ENCODE measurements at regions not wholly inside any gene's neighbourhood (a gene's known extent, or its start where the extent isn't known, plus 50 kb on each side); places are given as distances from the start of the nearest gene placed in this dataset.

- no peak overlapping the region for H3K4me3 ChIP-seq
- 70 to 78% (median 70%) methylated on average over 2 of the region's 2 CpGs for WGBS, 5 donors
- H3K4me1 ChIP-seq = no peaks in the 10 kb centered on the region
- peaks cover 0 to 11% (median 0%) of the 10 kb centered on the region in 7 donors for H3K27me3 ChIP-seq (replicated peaks in 1 of 7)
- TF ChIP-seq CTCF (IDR thresholded peaks at IDR 0.05 in 8 of 11, conservative IDR thresholded peaks at IDR 0.05 in 3 of 11) (no peak), POLR2AphosphoS5 (IDR thresholded peaks at IDR 0.05) (no peak), POLR2A (IDR thresholded peaks at IDR 0.05) (no peak)
- DNase-seq = no peak
- no peaks in the 10 kb centered on the region for H3K36me3 ChIP-seq
- no peaks in the 10 kb centered on the region for H3K9me3 ChIP-seq
- intact Hi-C loops (cut with DNase I; ENCODE audit: low total_unique reads) = no loop called here
- no peak overlapping the region for H3K27ac ChIP-seq
Observed at GRCh38 chr6:133610227-133610840, 278.6 kb upstream of the TCF21 start.

- no peak for DNase-seq
- H3K4me3 ChIP-seq = no peak overlapping the region
- TF ChIP-seq POLR2A (IDR thresholded peaks at IDR 0.05) (no peak), POLR2AphosphoS5 (IDR thresholded peaks at IDR 0.05) (no peak), CTCF (IDR thresholded peaks at IDR 0.05 in 8 of 11, conservative IDR thresholded peaks at IDR 0.05 in 3 of 11) (no peak)
- H3K27me3 ChIP-seq (replicated peaks in 1 of 7) = peaks cover 0 to 11% (median 0%) of the 10 kb centered on the region in 7 donors
- WGBS, 5 donors = 81 to 93% (median 85%) methylated on average over 3 of the region's 3 CpGs
- H3K4me1 ChIP-seq = no peaks in the 10 kb centered on the region
- H3K9me3 ChIP-seq = no peaks in the 10 kb centered on the region
- H3K27ac ChIP-seq = no peak overlapping the region
- H3K36me3 ChIP-seq = no peaks in the 10 kb centered on the region
- intact Hi-C loops (cut with DNase I; ENCODE audit: low total_unique reads) = no loop called here
Observed at GRCh38 chr6:133610971-133611370, 277.9 kb upstream of the TCF21 start.

GRCh38 chr6:133612459-133612858 lies 276.5 kb upstream of the TCF21 start:
- Histone ChIP-seq H3K9me3 (peaks cover 0 to 4% (median 0%) of the 10 kb centered on the region in 8 donors), H3K4me3 (no peak overlapping the region), H3K27me3 (replicated peaks in 1 of 7) (peaks cover 0 to 11% (median 0%) of the 10 kb centered on the region in 7 donors), H3K36me3 (no peaks in the 10 kb centered on the region), H3K4me1 (no peaks in the 10 kb centered on the region), H3K27ac (no peak overlapping the region)
- intact Hi-C loops (cut with DNase I; ENCODE audit: low total_unique reads) = no loop called here
- DNase-seq = no peak
- TF ChIP-seq POLR2A (IDR thresholded peaks at IDR 0.05) = no peak
- TF ChIP-seq CTCF (IDR thresholded peaks at IDR 0.05 in 8 of 11, conservative IDR thresholded peaks at IDR 0.05 in 3 of 11) = no peak
- no peak for TF ChIP-seq POLR2AphosphoS5 (IDR thresholded peaks at IDR 0.05)

GRCh38 chr6:133613211-133613610 lies 275.7 kb upstream of the TCF21 start:
- peaks cover 0 to 11% (median 0%) of the 10 kb centered on the region in 7 donors for H3K27me3 ChIP-seq (replicated peaks in 1 of 7)
- no peak for DNase-seq
- no peak for TF ChIP-seq POLR2AphosphoS5 (IDR thresholded peaks at IDR 0.05)
- no peak for TF ChIP-seq CTCF (IDR thresholded peaks at IDR 0.05 in 8 of 11, conservative IDR thresholded peaks at IDR 0.05 in 3 of 11)
- TF ChIP-seq POLR2A (IDR thresholded peaks at IDR 0.05) = no peak
- H3K27ac ChIP-seq = no peak overlapping the region
- intact Hi-C loops (cut with DNase I; ENCODE audit: low total_unique reads) = no loop called here
- no peaks in the 10 kb centered on the region for H3K4me1 ChIP-seq
- H3K9me3 ChIP-seq = peaks cover 0 to 4% (median 0%) of the 10 kb centered on the region in 8 donors
- WGBS, 5 donors = 63 to 84% (median 73%) methylated on average over 3 of the region's 3 CpGs
- no peaks in the 10 kb centered on the region for H3K36me3 ChIP-seq
- no peak overlapping the region for H3K4me3 ChIP-seq

Measured in spleen (tissue), 11 donors.